Lung (tissue), 11 donors: ENCODE measurements at regions not wholly inside any gene's neighbourhood (a gene's known extent, or its start where the extent isn't known, plus 50 kb on each side); places are given as distances from the start of the nearest gene placed in this dataset.

ENCODE experiments used
- ATAC-seq: fragments of 200-7000 bp; cut with Tn5 transposase; one replicate; pipeline ENCODE4 v1.9.1; 2020; ENCODE audit warnings: moderate number of reproducible peaks; ENCODE audit not compliant: insufficient read depth, low FRiP score
- DNase-seq, 3 donors: peaks; one replicate each; pipeline ENCODE4 v3.0.0-alpha.2; 2013 to 2017
- H3K27ac ChIP-seq, 2 donors: one replicate each; pipeline ENCODE4 v1.5.1; 2013; ENCODE audit warnings: mild to moderate bottlenecking in 2 of 2, moderate library complexity in 2 of 2, control low read depth in 1 of 2, inconsistent platforms in 1 of 2, low read depth in 1 of 2, low read length in 1 of 2
- H3K27me3 ChIP-seq, 3 donors: one replicate each; pipeline ENCODE4 v1.5.1; 2013; ENCODE audit warnings: low read length in 2 of 3; ENCODE audit not compliant: control insufficient read depth in 3 of 3, insufficient read depth in 3 of 3
- H3K36me3 ChIP-seq, 4 donors: one replicate each; pipeline ENCODE4 v1.5.1; 2013; ENCODE audit warnings: low read length in 4 of 4, mild to moderate bottlenecking in 1 of 4, moderate library complexity in 1 of 4; ENCODE audit not compliant: control insufficient read depth in 4 of 4, insufficient read depth in 4 of 4
- H3K4me1 ChIP-seq, 5 donors: one replicate each; pipeline ENCODE4 v1.5.1; 2013; ENCODE audit warnings: low read length in 5 of 5, mild to moderate bottlenecking in 2 of 5, moderate library complexity in 1 of 5; ENCODE audit not compliant: control insufficient read depth in 5 of 5, insufficient read depth in 5 of 5
- H3K4me3 ChIP-seq: one replicate; pipeline ENCODE4 v1.5.1; 2013; ENCODE audit warnings: mild to moderate bottlenecking, control low read depth, moderate library complexity
- H3K9ac ChIP-seq, 2 donors: one replicate each; pipeline ENCODE4 v1.5.1; 2013; ENCODE audit warnings: low read length in 2 of 2, control low read depth in 1 of 2; ENCODE audit not compliant: insufficient read depth in 1 of 2
- H3K9me3 ChIP-seq, 4 donors: one replicate each; pipeline ENCODE4 v1.5.1; 2013; ENCODE audit warnings: low read length in 3 of 4, mild to moderate bottlenecking in 1 of 4, moderate library complexity in 1 of 4; ENCODE audit not compliant: control insufficient read depth in 4 of 4, insufficient read depth in 3 of 4
- WGBS, 2 donors: extraction: QIAGEN DNeasy Blood & Tissue Kit; methylation state at CpG; one replicate each; pipeline ENCODE4 v1.1.7; 2013; 5-methylcytosine and 5-hydroxymethylcytosine counted together
- TF ChIP-seq, protein P1 (sequence below): IDR thresholded peaks from 2 replicates; pipeline ENCODE4 v1.5.1; 2012; ENCODE audit warnings: mild to moderate bottlenecking; ENCODE audit errors: control extremely low read depth, extremely low read depth
- donor health status: control.
- donor health status: control.
- donor health status: Bipolar disorder and iron deficiency.
- donor health status: healthy.
- donor health status: DM: yes; HTN: yes; CAD: no.

DNA sequence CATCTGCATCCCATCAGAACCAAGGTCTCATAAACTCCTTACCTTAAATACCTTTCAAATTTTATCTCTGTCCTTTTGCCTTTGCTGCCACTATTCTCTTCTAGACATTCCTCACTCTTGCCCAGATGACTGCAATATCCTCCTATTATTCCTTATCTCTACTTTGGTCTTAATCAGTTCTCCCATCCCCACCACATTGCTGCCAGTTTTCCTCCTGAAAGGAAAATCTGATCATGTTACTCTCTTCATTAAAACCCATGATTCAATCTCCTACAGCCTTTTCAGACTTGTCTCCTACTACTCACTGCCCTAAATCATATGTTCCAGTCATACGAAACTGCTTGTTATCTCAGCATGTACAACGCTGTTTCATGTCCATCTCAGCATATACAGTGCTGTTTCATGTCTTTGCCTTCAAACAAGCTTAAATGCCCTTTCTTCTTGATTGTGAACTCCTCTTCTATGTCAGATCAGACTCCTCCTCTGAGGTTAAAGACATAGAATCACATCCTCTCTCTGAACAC, 152.6 kb upstream of the FST start:
- TF ChIP-seq, protein P1, sequence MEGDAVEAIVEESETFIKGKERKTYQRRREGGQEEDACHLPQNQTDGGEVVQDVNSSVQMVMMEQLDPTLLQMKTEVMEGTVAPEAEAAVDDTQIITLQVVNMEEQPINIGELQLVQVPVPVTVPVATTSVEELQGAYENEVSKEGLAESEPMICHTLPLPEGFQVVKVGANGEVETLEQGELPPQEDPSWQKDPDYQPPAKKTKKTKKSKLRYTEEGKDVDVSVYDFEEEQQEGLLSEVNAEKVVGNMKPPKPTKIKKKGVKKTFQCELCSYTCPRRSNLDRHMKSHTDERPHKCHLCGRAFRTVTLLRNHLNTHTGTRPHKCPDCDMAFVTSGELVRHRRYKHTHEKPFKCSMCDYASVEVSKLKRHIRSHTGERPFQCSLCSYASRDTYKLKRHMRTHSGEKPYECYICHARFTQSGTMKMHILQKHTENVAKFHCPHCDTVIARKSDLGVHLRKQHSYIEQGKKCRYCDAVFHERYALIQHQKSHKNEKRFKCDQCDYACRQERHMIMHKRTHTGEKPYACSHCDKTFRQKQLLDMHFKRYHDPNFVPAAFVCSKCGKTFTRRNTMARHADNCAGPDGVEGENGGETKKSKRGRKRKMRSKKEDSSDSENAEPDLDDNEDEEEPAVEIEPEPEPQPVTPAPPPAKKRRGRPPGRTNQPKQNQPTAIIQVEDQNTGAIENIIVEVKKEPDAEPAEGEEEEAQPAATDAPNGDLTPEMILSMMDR = no peak
- Histone ChIP-seq H3K27ac (no peak overlapping the region), H3K4me1 (no peaks in the 10 kb centered on the region), H3K9me3 (peaks cover 0 to 2% (median 0%) of the 10 kb centered on the region in 4 donors), H3K4me3 (no peak overlapping the region), H3K27me3 (no peaks in the 10 kb centered on the region), H3K36me3 (no peaks in the 10 kb centered on the region), H3K9ac (no peak overlapping the region)
- DNase-seq = no peak
- WGBS, 2 donors = 75 to 79% methylated on average over 2 of the region's 2 CpGs
- ATAC-seq = no peak

DNA sequence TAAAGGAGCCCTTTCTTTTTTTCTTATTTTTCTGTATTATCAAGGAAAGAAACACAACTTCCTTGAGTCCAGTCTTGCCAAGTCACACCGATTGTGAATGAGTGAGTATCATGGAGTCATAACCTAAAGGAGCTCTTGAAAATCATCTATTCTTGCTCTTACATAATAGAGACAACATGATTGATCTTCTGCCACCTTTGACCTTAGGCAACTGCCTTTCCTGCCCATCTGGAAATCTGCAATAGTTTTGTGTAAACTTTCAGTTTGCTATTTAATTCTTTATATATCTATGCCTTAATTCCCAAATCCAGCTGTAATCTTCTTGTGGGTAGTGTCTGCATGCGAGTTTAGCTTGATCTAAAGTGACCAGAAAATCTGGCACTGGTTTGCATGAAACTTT, 149.9 kb upstream of the FST start:
- DNase-seq (no peak), ATAC-seq (no peak)
- no peak overlapping the region for H3K9ac ChIP-seq
- H3K9me3 ChIP-seq = no peaks in the 10 kb centered on the region
- TF ChIP-seq, protein P1 = no peak
- H3K36me3 ChIP-seq = no peaks in the 10 kb centered on the region
- no peaks in the 10 kb centered on the region for H3K4me1 ChIP-seq
- WGBS, 2 donors = 57 to 67% methylated on average over 2 of the region's 2 CpGs
- no peaks in the 10 kb centered on the region for H3K27me3 ChIP-seq
- H3K27ac ChIP-seq = no peak overlapping the region
- no peak overlapping the region for H3K4me3 ChIP-seq

DNA sequence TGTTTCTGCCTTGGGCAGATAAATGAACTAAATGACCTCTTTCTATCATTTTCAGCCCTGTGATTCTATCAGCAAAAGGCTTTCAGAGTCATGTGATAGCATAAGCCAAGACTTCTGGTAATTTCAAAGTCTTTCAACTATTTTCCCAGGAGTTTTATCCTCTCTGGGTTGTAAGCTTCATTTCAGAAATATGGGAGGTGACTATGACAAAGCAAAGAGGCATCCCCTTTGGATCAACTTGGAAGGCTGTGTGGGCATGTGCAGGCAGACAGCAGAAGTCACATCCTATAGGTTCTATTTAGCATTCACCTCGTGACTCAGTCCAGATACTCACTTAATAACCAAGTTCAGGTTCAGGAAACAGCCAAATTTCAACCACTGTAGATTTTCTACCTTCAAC, 149.0 kb upstream of the FST start:
- 76 to 78% methylated on average over 1 of the region's 1 CpG for WGBS, 2 donors
- TF ChIP-seq, protein P1 = no peak
- no peak overlapping the region for H3K4me3 ChIP-seq
- H3K27me3 ChIP-seq = no peaks in the 10 kb centered on the region
- H3K4me1 ChIP-seq = no peaks in the 10 kb centered on the region
- DNase-seq = no peak
- ATAC-seq = no peak
- no peak overlapping the region for H3K27ac ChIP-seq
- no peak overlapping the region for H3K9ac ChIP-seq
- no peaks in the 10 kb centered on the region for H3K9me3 ChIP-seq
- H3K36me3 ChIP-seq = no peaks in the 10 kb centered on the region

DNA sequence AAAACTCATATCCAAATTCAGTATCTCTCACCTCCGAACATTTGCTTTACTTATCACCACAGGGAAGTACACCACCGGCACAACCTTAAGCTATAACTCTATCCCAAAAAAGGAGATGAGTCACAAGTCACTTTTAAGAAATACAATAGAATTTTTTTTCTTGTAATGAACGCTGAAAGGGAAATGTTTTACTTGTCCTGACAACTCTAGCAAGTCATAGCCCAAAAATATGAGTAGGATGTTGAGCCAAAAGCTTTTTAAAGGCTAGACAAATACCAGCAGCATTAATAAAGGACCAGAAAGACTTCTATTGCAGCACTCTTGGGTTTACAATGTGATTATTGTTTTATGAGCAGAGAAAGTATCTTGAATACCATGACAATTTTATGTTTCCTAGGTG, 147.3 kb upstream of the FST start:
- Histone ChIP-seq H3K9me3 (no peaks in the 10 kb centered on the region), H3K27me3 (no peaks in the 10 kb centered on the region), H3K27ac (no peak overlapping the region), H3K4me1 (no peaks in the 10 kb centered on the region), H3K9ac (no peak overlapping the region), H3K36me3 (no peaks in the 10 kb centered on the region), H3K4me3 (no peak overlapping the region)
- WGBS, 2 donors = 70 to 76% methylated on average over 3 of the region's 3 CpGs
- ATAC-seq (no peak), DNase-seq (no peak)
- TF ChIP-seq, protein P1 = no peak
